Body of pancreas (tissue), 4 donors: ENCODE measurements at regions not wholly inside any gene's neighbourhood (a gene's known extent, or its start where the extent isn't known, plus 50 kb on each side); places are given as distances from the start of the nearest gene placed in this dataset.

Experiments
- POLR2A ChIP-seq, 3 donors: fragments of 450-650 bp; IDR thresholded peaks; one replicate each; pipeline ENCODE4 v1.6.1; 2016; ENCODE audit warnings: antibody characterized with exemption in 3 of 3, mild to moderate bottlenecking in 2 of 3
- TF ChIP-seq, protein P1 (sequence below), 7 experiments: fragments of 450-650 bp in 4 of 7; fragments of 200-600 bp in 3 of 7; sonication (generic) in 3 of 7; IDR thresholded peaks; one replicate each; pipeline ENCODE4 v1.5.1; 2016 to 2019; ENCODE audit warnings: antibody characterized with exemption in 7 of 7

DNA sequence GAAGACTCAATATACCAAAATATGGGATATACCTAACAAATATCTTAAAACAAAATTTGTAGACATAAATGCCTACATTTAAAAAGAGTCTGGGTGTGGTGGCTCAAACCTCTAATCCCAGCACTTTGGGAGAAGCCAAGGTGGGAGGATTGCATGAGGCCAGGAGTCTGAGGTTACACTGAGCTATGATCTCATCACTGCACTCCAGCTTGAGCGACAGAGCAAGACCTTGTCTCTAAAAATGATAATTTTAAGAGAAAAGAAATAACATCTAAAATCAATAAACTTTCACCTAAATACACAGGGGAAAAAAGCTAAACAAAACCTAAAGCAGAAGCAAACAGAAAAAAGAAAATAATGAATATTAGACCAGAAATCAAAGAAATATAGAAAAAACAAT, 102.7 kb upstream of the PBX1 start:
- TF ChIP-seq, protein P1, sequence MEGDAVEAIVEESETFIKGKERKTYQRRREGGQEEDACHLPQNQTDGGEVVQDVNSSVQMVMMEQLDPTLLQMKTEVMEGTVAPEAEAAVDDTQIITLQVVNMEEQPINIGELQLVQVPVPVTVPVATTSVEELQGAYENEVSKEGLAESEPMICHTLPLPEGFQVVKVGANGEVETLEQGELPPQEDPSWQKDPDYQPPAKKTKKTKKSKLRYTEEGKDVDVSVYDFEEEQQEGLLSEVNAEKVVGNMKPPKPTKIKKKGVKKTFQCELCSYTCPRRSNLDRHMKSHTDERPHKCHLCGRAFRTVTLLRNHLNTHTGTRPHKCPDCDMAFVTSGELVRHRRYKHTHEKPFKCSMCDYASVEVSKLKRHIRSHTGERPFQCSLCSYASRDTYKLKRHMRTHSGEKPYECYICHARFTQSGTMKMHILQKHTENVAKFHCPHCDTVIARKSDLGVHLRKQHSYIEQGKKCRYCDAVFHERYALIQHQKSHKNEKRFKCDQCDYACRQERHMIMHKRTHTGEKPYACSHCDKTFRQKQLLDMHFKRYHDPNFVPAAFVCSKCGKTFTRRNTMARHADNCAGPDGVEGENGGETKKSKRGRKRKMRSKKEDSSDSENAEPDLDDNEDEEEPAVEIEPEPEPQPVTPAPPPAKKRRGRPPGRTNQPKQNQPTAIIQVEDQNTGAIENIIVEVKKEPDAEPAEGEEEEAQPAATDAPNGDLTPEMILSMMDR (IDR thresholded peaks at IDR 0.05), result no peak
- no peak for TF ChIP-seq POLR2A (IDR thresholded peaks at IDR 0.05)
